HAP-1 (cell line): ENCODE measurements at regions not wholly inside any gene's neighbourhood (a gene's known extent, or its start where the extent isn't known, plus 50 kb on each side); places are given as distances from the start of the nearest gene placed in this dataset.
"Not testable (repeated sequence)": the region's sequence is repeated elsewhere in the genome, so short reads cannot be mapped to it uniquely, and the experiment has no call there.

ENCODE experiments used
- DNase-seq, 2 experiments: peaks; one replicate each; pipeline ENCODE4 v3.0.0-alpha.2; 2016 to 2020; ENCODE audit warnings: low spot score in 2 of 2
- H3K27me3 ChIP-seq: fragments of 250-450 bp; sonication (Bioruptor Pico); 2 replicates; pipeline ENCODE4 v1.5.1; 2020; ENCODE audit warnings: low read depth, mild to moderate bottlenecking, moderate library complexity
- H3K36me3 ChIP-seq: fragments of 250-450 bp; sonication (Bioruptor Pico); replicated peaks from 2 replicates; pipeline ENCODE4 v1.5.1; 2020; ENCODE audit warnings: mild to moderate bottlenecking
- H3K4me1 ChIP-seq: fragments of 250-450 bp; sonication (Bioruptor Pico); 2 replicates; pipeline ENCODE4 v1.5.1; 2020; ENCODE audit warnings: mild to moderate bottlenecking
- H3K4me3 ChIP-seq: fragments of 250-450 bp; sonication (Bioruptor Pico); 2 replicates; pipeline ENCODE4 v1.5.1; 2020; ENCODE audit warnings: mild to moderate bottlenecking, moderate library complexity
- H3K9me3 ChIP-seq: fragments of 250-450 bp; sonication (Bioruptor Pico); 2 replicates; pipeline ENCODE4 v1.5.1; 2020; ENCODE audit warnings: mild to moderate bottlenecking, moderate library complexity
- in situ Hi-C: fragments of 300-500 bp; cut with MboI; formaldehyde crosslinking; loops from 3 replicates; pipeline ENCODE4 v1.14.3; 2020; ENCODE audit warnings: low sequenced_read_pairs, inconsistent platforms, mixed read lengths

DNA sequence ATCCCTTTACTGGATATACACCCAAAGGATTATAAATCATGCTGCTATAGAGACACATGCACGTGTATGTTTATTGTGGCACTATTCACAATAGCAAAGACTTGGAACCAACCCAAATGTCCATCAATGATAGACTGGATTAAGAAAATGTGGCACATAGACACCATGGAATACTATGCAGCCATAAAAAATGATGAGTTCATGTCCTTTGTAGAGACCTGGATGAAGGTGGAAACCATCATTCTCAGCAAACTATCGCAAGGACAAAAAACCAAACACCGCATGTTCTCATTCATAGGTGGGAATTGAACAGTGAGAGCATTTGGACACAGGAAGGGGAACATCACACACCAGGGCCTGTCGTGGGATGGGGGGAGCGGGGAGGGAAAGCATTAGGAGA is 52.4 kb upstream of the FAM135A start:
- not testable (repeated sequence) for H3K4me1 ChIP-seq, H3K27me3 ChIP-seq, H3K36me3 ChIP-seq, H3K4me3 ChIP-seq, H3K9me3 ChIP-seq, DNase-seq
- in situ Hi-C loops: loop anchor here (10.0 kb wide), 1 partner anchor 136 kb away; no protein-coding TSS in a partner anchor

DNA sequence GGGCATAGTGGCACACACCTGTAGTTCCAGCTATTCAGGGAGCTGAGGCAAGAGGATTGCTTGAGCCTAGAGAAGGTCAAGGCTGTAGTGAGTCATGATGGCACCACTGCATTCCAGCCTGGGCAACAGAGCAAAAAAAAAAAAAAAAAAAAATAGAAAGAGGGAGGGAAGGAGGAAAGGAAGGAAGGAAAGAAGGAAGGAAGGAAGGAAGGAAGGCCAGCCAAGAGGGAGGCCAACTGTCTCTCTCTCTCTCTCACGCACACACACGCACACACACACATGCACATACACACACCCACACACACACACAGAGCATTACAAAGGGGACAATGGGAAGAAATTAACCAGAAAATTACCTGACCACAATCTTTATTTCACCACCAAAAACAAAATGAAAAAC is 50.6 kb upstream of the COL9A1 start:
- Histone ChIP-seq H3K4me3 (no peak overlapping the region), H3K27me3 (no peaks in the 10 kb centered on the region), H3K4me1 (no peaks in the 10 kb centered on the region; the same call in 1 of the 2 replicates), H3K36me3 (no peaks in the 10 kb centered on the region), H3K9me3 (no peaks in the 10 kb centered on the region)
- in situ Hi-C loops: no loop called here
- DNase-seq: no peak
